Cardiac fibroblast (primary cell): ENCODE measurements at regions not wholly inside any gene's neighbourhood (a gene's known extent, or its start where the extent isn't known, plus 50 kb on each side); places are given as distances from the start of the nearest gene placed in this dataset.

Experiments
- DNase-seq, 2 donors: peaks; one replicate each; pipeline versions ENCODE4 v3.0.0 to v3.0.0-alpha.2; 2010; ENCODE audit warnings: low read depth in 2 of 2
- H3K4me3 ChIP-seq, 2 donors: replicated peaks in 1 of 2; 1 replicate in 1 of 2; 2 replicates in 1 of 2; pipeline ENCODE4 v1.5.1; 2011; ENCODE audit warnings: low read depth in 2 of 2, low read length in 2 of 2, mild to moderate bottlenecking in 2 of 2, moderate library complexity in 1 of 2
- CTCF ChIP-seq: IDR thresholded peaks from one replicate; pipeline ENCODE4 v1.5.1; 2011; ENCODE audit warnings: low read depth, mild to moderate bottlenecking, low read length, inconsistent platforms

GRCh38 chr20:39109933-39110818, 148.0 kb downstream of the DHX35 start:
- no peak for DNase-seq
- no peak overlapping the region for H3K4me3 ChIP-seq
- TF ChIP-seq CTCF, result no peak

- peak; percentile 11 to 47 for DNase-seq
- no peak for TF ChIP-seq CTCF
- H3K4me3 ChIP-seq, result no peak overlapping the region
Observed at GRCh38 chr20:39108746-39109145, 146.6 kb downstream of the DHX35 start.

DNA sequence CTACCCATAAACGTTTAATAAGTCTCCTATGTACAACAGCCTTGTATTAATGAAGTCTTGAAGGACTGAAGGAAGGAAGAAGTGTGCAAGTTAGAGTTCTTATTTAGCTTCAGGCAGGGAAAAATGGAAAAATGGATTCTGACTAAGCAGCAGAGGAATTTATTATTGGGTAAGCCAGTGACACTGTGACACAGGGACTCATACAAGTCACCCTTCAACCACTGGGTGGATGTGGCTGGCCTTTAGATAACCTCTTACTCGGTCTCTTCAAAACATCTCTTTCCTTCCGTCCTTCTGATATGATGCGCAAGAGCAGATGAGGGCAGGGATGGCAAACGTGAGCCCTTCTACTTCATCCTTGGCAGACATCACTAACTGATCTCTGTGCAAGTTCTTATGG, 145.6 kb downstream of the DHX35 start:
- peak in 1 of 2 donors; percentile 27 for DNase-seq
- no peak overlapping the region for H3K4me3 ChIP-seq
- TF ChIP-seq CTCF, result no peak

DNA sequence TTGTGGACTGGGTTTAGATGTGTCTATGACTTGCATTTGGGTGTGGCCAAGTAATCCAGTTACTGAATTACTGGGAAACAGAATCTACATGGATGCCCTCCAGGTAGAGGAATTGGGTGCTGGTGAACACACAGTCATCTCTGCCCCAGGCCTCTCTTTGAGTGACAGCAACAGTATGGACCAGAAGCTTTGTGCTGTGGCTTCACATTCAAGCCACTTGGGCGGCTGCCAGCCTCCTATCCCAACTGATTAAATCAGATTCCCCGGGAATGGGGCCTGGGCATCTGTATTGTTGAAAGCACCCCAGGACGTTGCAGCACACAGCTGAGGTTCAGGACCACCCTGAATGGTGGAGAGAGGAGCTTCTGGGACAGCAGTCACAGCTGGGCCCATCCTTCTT, 144.6 kb downstream of the DHX35 start:
- H3K4me3 ChIP-seq, result no peak overlapping the region
- DNase-seq, result no peak
- TF ChIP-seq CTCF, result no peak

GRCh38 chr20:39105551-39105950, 143.4 kb downstream of the DHX35 start:
- no peak for DNase-seq
- no peak overlapping the region for H3K4me3 ChIP-seq
- TF ChIP-seq CTCF, result no peak

GRCh38 chr20:39103732-39104131, 141.6 kb downstream of the DHX35 start:
- DNase-seq, result peak; percentile 14 to 24
- peak; percentile 18 for TF ChIP-seq CTCF
- H3K4me3 ChIP-seq, result no peak overlapping the region
